Fibroblast of upper back skin (primary cell): ENCODE measurements at regions not wholly inside any gene's neighbourhood (a gene's known extent, or its start where the extent isn't known, plus 50 kb on each side); places are given as distances from the start of the nearest gene placed in this dataset.

ENCODE experiments used
- DNase-seq: peaks from one replicate; pipeline ENCODE4 v3.0.0-alpha.2; 2013

- DNase-seq: no peak
These were observed 192.9 kb downstream of the PIK3R1 start for GRCh38 chr5:68408345-68408871.

GRCh38 chr5:68409259-68409658, 193.7 kb downstream of the PIK3R1 start:
- peak; percentile 50 for DNase-seq

- no peak for DNase-seq
These were observed 195.6 kb downstream of the PIK3R1 start for GRCh38 chr5:68411161-68411560.

GRCh38 chr5:68415177-68416085, 199.9 kb downstream of the PIK3R1 start:
- DNase-seq: no peak

GRCh38 chr5:68416714-68417113, 201.2 kb downstream of the PIK3R1 start:
- DNase-seq: no peak

- peak; percentile 59 for DNase-seq
These were observed 202.6 kb downstream of the PIK3R1 start for GRCh38 chr5:68418201-68418600.

- DNase-seq: no peak
These were observed 203.1 kb downstream of the PIK3R1 start for GRCh38 chr5:68418680-68419079.

- no peak for DNase-seq
These were observed 203.6 kb downstream of the PIK3R1 start for GRCh38 chr5:68419081-68419636.

- peak; percentile 54 for DNase-seq
These were observed 204.3 kb downstream of the PIK3R1 start for GRCh38 chr5:68419637-68420452.

GRCh38 chr5:68420476-68421344, 205.2 kb downstream of the PIK3R1 start:
- no peak for DNase-seq

- no peak for DNase-seq
These were observed 206.1 kb downstream of the PIK3R1 start for GRCh38 chr5:68421485-68422220.

GRCh38 chr5:68423154-68423811, 207.7 kb downstream of the PIK3R1 start:
- DNase-seq: no peak

GRCh38 chr5:68424799-68425537, 209.4 kb downstream of the PIK3R1 start:
- DNase-seq: peak; percentile 65

GRCh38 chr5:68426586-68426985, 211.0 kb downstream of the PIK3R1 start:
- DNase-seq: no peak

GRCh38 chr5:68428231-68428811, 212.8 kb downstream of the PIK3R1 start:
- DNase-seq: no peak

GRCh38 chr5:68429510-68429909, 214.0 kb downstream of the PIK3R1 start:
- DNase-seq: no peak

- no peak for DNase-seq
These were observed 214.7 kb downstream of the PIK3R1 start for GRCh38 chr5:68430279-68430678.

- peak; percentile 35 for DNase-seq
These were observed 215.6 kb downstream of the PIK3R1 start for GRCh38 chr5:68431186-68431585.

GRCh38 chr5:68431601-68432337, 216.2 kb downstream of the PIK3R1 start:
- DNase-seq: no peak
